Renal cortical epithelial cell (primary cell): ENCODE measurements at regions not wholly inside any gene's neighbourhood (a gene's known extent, or its start where the extent isn't known, plus 50 kb on each side); places are given as distances from the start of the nearest gene placed in this dataset.
"Not testable (repeated sequence)": the region's sequence is repeated elsewhere in the genome, so short reads cannot be mapped to it uniquely, and the experiment has no call there.

Source experiments
- DNase-seq: peaks from one replicate; pipeline ENCODE4 v3.0.0-alpha.2; 2011; ENCODE audit warnings: low read depth

GRCh38 chrY:20643055-20643454 lies 67.5 kb downstream of the EIF1AY start:
- DNase-seq = no peak

DNA sequence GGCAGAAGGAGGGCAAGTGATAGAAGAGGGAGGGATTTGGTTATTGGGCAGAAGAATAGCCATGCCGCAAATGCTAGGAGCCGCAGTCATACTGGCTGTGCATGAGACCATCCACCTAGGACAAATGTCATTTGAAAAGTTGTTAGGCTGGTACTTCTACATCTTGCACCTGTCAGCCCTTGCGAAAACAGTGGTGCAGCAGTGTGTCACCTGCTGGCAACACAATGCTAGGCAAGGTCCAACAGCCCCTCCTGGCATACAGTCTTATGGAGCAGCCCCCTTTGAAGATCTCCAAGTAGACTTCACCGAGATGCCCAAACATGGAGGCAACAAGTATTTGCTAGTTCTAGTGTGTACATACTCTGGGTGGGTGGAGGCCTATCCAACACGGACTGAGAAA lies 72.7 kb downstream of the EIF1AY start:
- DNase-seq = no peak

- DNase-seq = not testable (repeated sequence)
These were observed 73.3 kb downstream of the EIF1AY start for GRCh38 chrY:20648891-20649290.

DNA sequence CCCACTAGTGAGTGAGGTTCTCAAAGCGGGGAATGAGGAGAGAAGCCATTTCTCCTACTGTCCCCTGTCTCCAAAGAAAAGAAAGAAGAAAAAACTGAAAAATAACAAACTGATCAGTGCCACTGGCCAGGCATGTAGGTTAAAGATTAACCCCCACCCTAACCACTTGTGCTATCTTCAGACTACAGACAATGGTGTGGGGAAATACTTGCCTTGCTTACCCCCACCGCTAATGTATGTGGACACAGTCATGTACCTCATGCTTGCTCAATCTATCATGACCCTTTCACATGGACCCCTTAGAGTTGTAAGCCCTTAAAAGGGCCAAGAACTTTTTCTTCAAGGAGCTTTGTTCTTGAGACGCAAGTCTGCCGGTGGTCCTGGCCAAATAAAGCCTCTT lies 75.9 kb downstream of the EIF1AY start:
- peak; percentile 83 for DNase-seq

- DNase-seq = peak; percentile 48
These were observed 83.9 kb downstream of the EIF1AY start for GRCh38 chrY:20659450-20659849.

GRCh38 chrY:20662204-20662603 lies 86.6 kb downstream of the EIF1AY start:
- no peak for DNase-seq

DNA sequence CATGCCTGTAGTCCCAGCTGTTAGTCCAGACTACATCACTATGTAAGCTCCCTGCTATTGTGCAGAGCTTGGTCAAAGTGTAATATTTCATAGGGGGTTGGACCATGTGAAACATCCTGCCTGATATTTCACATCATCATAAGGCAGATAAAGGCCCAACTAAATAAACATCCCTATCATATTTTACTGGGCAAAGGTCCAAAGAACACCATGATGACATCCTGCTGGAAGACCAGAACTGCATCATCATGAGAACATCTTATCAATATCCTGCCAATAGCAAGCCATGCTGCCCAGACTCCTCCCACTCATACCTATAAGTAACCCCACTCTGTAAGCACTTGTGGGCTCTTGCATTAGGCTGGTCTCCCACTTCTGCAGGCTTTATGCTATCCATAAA lies 88.6 kb downstream of the EIF1AY start:
- no peak for DNase-seq

DNA sequence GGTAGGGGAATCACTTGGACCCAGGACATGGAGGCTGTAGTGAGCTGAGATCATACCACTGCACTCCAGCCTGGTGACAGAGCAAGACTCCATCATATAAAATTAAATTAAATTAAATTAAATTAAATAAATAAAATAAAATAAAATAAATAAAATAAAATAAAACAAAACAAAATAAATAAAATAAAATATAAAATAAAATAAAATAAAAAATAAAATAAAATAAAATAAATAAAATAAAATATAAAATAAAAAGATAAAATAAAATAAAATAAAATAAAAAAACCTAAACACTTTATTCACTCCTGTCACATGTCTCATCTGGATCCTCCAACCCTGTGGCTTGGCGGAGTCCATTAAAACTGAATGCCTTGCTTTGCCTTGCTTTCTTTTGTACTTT lies 89.8 kb downstream of the EIF1AY start:
- not testable (repeated sequence) for DNase-seq

GRCh38 chrY:20681935-20682334 lies 74.0 kb upstream of the RPS4Y2 start:
- no peak for DNase-seq

DNA sequence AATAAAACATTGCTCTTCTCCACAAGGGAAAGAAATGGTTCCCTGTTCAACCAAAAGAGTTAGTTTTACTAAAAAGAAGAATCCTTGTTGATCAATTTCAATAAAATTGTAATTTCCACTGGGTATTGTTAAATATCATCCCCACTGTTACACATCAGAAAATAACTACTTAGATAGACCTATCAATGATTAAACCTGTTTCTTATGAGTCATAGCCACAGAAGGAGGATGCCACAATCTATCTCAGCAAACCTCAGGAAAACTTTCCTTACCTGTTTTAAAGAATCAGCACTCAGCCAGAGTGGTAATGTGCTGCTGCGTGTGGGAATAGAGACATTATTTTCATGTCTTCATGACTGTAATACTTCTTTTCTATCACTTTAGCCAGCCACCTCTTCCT lies 72.5 kb upstream of the RPS4Y2 start:
- DNase-seq = peak; percentile 82

GRCh38 chrY:20686674-20687073 lies 69.2 kb upstream of the RPS4Y2 start:
- DNase-seq = no peak
